ENCODE measurements at regions not wholly inside any gene's neighbourhood (a gene's known extent, or its start where the extent isn't known, plus 50 kb on each side); places are given as distances from the start of the nearest gene placed in this dataset.

GRCh38 chr1:64401285-64401684 lies 68.6 kb upstream of the CACHD1 start:
- CTCF ChIA-PET: no interaction called here
- no TSS peak for BruUV-seq (replicated peaks)
- TF ChIP-seq, protein P1, sequence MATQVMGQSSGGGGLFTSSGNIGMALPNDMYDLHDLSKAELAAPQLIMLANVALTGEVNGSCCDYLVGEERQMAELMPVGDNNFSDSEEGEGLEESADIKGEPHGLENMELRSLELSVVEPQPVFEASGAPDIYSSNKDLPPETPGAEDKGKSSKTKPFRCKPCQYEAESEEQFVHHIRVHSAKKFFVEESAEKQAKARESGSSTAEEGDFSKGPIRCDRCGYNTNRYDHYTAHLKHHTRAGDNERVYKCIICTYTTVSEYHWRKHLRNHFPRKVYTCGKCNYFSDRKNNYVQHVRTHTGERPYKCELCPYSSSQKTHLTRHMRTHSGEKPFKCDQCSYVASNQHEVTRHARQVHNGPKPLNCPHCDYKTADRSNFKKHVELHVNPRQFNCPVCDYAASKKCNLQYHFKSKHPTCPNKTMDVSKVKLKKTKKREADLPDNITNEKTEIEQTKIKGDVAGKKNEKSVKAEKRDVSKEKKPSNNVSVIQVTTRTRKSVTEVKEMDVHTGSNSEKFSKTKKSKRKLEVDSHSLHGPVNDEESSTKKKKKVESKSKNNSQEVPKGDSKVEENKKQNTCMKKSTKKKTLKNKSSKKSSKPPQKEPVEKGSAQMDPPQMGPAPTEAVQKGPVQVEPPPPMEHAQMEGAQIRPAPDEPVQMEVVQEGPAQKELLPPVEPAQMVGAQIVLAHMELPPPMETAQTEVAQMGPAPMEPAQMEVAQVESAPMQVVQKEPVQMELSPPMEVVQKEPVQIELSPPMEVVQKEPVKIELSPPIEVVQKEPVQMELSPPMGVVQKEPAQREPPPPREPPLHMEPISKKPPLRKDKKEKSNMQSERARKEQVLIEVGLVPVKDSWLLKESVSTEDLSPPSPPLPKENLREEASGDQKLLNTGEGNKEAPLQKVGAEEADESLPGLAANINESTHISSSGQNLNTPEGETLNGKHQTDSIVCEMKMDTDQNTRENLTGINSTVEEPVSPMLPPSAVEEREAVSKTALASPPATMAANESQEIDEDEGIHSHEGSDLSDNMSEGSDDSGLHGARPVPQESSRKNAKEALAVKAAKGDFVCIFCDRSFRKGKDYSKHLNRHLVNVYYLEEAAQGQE (IDR thresholded peaks at IDR 0.05; ENCODE audit: insufficient read depth in 1 of 2, low read depth in 2 of 2, low read length in 1 of 2): no peak
- TF ChIP-seq POLR2AphosphoS5 (IDR thresholded peaks at IDR 0.05; ENCODE audit: low read depth, low read length) (no peak), TCF7L2 (IDR thresholded peaks at IDR 0.05; ENCODE audit: low read depth, low read length) (no peak), SIN3A (IDR thresholded peaks at IDR 0.05; ENCODE audit: borderline replicate concordance, insufficient read depth, low read depth, low read length) (no peak), CTCF (IDR thresholded peaks at IDR 0.05) (no peak)
- DNase-seq (ENCODE audit: low read depth, low spot score) (no peak), ATAC-seq (no peak)
- Histone ChIP-seq H3K4me3 (ENCODE audit: low read depth in 2 of 2, low read length in 2 of 2) (no peak overlapping the region), H3K36me3 (ENCODE audit: control insufficient read depth, insufficient read depth, low read length) (no peaks in the 10 kb centered on the region), H3K4me1 (ENCODE audit: control insufficient read depth, insufficient read depth, low read length) (no peaks in the 10 kb centered on the region), H3K9me3 (ENCODE audit: control insufficient read depth, insufficient read depth, low read depth, low read length) (no peaks in the 10 kb centered on the region), H3K27me3 (ENCODE audit: control insufficient read depth, insufficient read depth, low read length) (no peaks in the 10 kb centered on the region), H3K27ac (ENCODE audit: low read length) (no peak overlapping the region)
- POLR2A ChIA-PET: no interaction called here
- intact Hi-C loops (cut with micrococcal nuclease; ENCODE audit: unreplicated experiment): no loop called here
- in situ Hi-C loops (cut with HindIII; ENCODE audit: low pct_unique_long_range_greater_than_20kb, low sequenced_read_pairs): no loop called here

DNA sequence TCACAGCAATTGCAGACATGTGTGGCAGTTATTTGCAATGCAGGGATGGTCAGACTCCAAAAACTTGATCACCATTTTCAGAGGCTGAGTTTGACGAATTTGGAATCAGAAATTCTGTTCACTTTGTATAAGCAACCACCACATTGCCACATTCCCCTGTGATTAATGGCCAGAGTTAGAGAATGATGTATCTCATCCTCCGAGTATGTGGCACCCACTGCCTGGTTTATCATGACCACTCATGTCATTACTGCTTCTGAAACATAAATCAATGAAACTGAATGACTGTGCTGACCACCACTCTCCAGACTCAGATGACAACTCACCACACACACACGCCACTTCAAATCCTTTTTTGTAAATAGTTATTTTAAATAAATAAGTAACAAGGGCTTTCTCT lies 66.6 kb upstream of the CACHD1 start:
- Histone ChIP-seq H3K4me3 (ENCODE audit: low read depth in 2 of 2, low read length in 2 of 2) (no peak overlapping the region), H3K9me3 (ENCODE audit: control insufficient read depth, insufficient read depth, low read depth, low read length) (no peaks in the 10 kb centered on the region), H3K4me1 (ENCODE audit: control insufficient read depth, insufficient read depth, low read length) (no peaks in the 10 kb centered on the region), H3K36me3 (ENCODE audit: control insufficient read depth, insufficient read depth, low read length) (no peaks in the 10 kb centered on the region), H3K27ac (ENCODE audit: low read length) (no peak overlapping the region), H3K27me3 (ENCODE audit: control insufficient read depth, insufficient read depth, low read length) (no peaks in the 10 kb centered on the region)
- intact Hi-C loops (cut with micrococcal nuclease; ENCODE audit: unreplicated experiment): no loop called here
- TF ChIP-seq, protein P1 (IDR thresholded peaks at IDR 0.05; ENCODE audit: insufficient read depth in 1 of 2, low read depth in 2 of 2, low read length in 1 of 2): no peak
- TF ChIP-seq TCF7L2 (IDR thresholded peaks at IDR 0.05; ENCODE audit: low read depth, low read length): no peak
- TF ChIP-seq POLR2AphosphoS5 (IDR thresholded peaks at IDR 0.05; ENCODE audit: low read depth, low read length): no peak
- TF ChIP-seq CTCF (IDR thresholded peaks at IDR 0.05): no peak
- no peak for TF ChIP-seq SIN3A (IDR thresholded peaks at IDR 0.05; ENCODE audit: borderline replicate concordance, insufficient read depth, low read depth, low read length)
- ChIA-PET POLR2A (no interaction called here), CTCF (no interaction called here)
- DNase-seq (ENCODE audit: low read depth, low spot score) (no peak), ATAC-seq (no peak)
- BruUV-seq (replicated peaks): no TSS peak
- in situ Hi-C loops (cut with HindIII; ENCODE audit: low pct_unique_long_range_greater_than_20kb, low sequenced_read_pairs): no loop called here

Data from Panc1 (cell line).